ENCODE measurements at regions not wholly inside any gene's neighbourhood (a gene's known extent, or its start where the extent isn't known, plus 50 kb on each side); places are given as distances from the start of the nearest gene placed in this dataset.

DNA sequence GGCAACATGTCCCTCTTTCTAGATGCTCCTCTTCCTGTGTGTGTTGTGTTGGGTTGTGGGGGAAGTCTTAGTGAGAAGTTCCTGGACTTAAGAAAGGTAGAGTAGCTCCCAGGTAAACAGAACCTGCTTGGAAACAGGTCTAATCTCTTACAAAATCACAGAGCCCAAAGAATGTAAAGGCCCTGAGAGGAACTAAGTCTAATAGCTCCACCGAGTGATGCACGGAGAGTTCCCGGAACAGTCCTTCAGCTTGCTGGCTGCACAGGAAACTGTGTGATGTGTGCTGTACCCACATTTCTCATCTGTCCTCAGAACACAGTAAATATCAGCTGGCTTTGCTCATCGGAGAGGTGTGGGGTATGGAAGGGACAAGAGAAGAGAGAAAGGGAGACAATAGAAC lies 182.6 kb upstream of the LYZL1 start:
- no peak for DNase-seq
- Histone ChIP-seq H3K36me3 (no peaks in the 10 kb centered on the region), H3K4me1 (peaks cover 0 to 17% (median 0%) of the 10 kb centered on the region in 4 donors), H3K27me3 (no peaks in the 10 kb centered on the region), H3K9me3 (no peaks in the 10 kb centered on the region), H3K4me3 (no peak overlapping the region), H3K27ac (no peak overlapping the region)
- TF ChIP-seq CTCF (IDR thresholded peaks at IDR 0.05): no peak
- intact Hi-C loops (cut with DNase I; ENCODE audit: low total_unique reads): no loop called here

DNA sequence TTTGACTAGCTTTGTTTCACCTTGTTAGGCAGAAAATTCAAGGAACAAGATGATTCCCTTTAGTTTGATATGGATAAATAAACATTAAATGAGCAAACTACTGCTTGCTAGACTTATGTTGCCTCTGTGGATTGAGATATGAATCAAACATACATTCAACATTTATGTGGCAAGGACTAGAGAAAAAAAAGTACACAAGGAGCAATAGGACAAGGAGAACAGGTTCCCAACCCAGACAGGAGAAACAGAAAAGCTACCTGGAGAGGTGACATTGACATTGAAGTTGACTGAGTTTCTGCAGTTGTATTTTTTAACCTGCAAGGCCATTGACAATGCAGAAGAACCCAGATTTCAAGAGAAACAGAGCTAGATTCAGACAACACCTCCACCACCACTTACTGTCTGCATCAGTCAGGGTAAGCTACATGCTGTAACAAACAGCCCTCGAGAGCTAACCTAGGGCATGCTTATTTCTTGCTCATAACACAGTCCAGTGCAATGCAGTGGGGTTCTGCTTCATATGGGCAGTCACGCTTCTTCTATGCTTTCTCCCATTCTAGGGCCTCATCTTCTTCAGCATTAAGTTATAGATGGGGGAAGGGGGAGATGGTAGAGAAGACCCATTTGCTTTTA lies 180.9 kb upstream of the LYZL1 start:
- Histone ChIP-seq H3K4me1 (peaks cover 0 to 17% (median 0%) of the 10 kb centered on the region in 4 donors), H3K27me3 (no peaks in the 10 kb centered on the region), H3K36me3 (no peaks in the 10 kb centered on the region), H3K9me3 (no peaks in the 10 kb centered on the region), H3K27ac (no peak overlapping the region), H3K4me3 (no peak overlapping the region)
- no peak for TF ChIP-seq CTCF (IDR thresholded peaks at IDR 0.05)
- intact Hi-C loops (cut with DNase I; ENCODE audit: low total_unique reads): no loop called here
- no peak for DNase-seq

- peaks cover 0 to 12% (median 0%) of the 10 kb centered on the region in 4 donors for H3K4me1 ChIP-seq
- intact Hi-C loops (cut with DNase I; ENCODE audit: low total_unique reads): no loop called here
- no peak for DNase-seq
- H3K36me3 ChIP-seq: no peaks in the 10 kb centered on the region
- no peaks in the 10 kb centered on the region for H3K9me3 ChIP-seq
- H3K27ac ChIP-seq: no peak overlapping the region
- no peak for TF ChIP-seq CTCF (IDR thresholded peaks at IDR 0.05)
- no peaks in the 10 kb centered on the region for H3K27me3 ChIP-seq
- H3K4me3 ChIP-seq: no peak overlapping the region
Measured at GRCh38 chr10:29109707-29110571, 178.9 kb upstream of the LYZL1 start.

- peaks cover 0 to 24% (median 0%) of the 10 kb centered on the region in 3 donors for H3K9me3 ChIP-seq
- intact Hi-C loops (cut with DNase I; ENCODE audit: low total_unique reads): no loop called here
- H3K36me3 ChIP-seq: no peaks in the 10 kb centered on the region
- H3K4me3 ChIP-seq: no peak overlapping the region
- TF ChIP-seq CTCF (IDR thresholded peaks at IDR 0.05): no peak
- H3K4me1 ChIP-seq: no peaks in the 10 kb centered on the region
- no peak overlapping the region for H3K27ac ChIP-seq
- no peaks in the 10 kb centered on the region for H3K27me3 ChIP-seq
- no peak for DNase-seq
Measured at GRCh38 chr10:29112827-29113615, 175.8 kb upstream of the LYZL1 start.

- no peaks in the 10 kb centered on the region for H3K36me3 ChIP-seq
- intact Hi-C loops (cut with DNase I; ENCODE audit: low total_unique reads): no loop called here
- no peaks in the 10 kb centered on the region for H3K4me1 ChIP-seq
- no peak for TF ChIP-seq CTCF (IDR thresholded peaks at IDR 0.05)
- H3K27ac ChIP-seq: no peak overlapping the region
- no peaks in the 10 kb centered on the region for H3K27me3 ChIP-seq
- H3K9me3 ChIP-seq: peaks cover 0 to 27% (median 0%) of the 10 kb centered on the region in 3 donors
- no peak for DNase-seq
- H3K4me3 ChIP-seq: no peak overlapping the region
Measured at GRCh38 chr10:29113616-29113945, 175.3 kb upstream of the LYZL1 start.
